ENCODE measurements at regions not wholly inside any gene's neighbourhood (a gene's known extent, or its start where the extent isn't known, plus 50 kb on each side); places are given as distances from the start of the nearest gene placed in this dataset.
A peak's percentile ranks its signal among the peaks of the same experiment; 100 is the strongest.
"Not testable (repeated sequence)": the region's sequence is repeated elsewhere in the genome, so short reads cannot be mapped to it uniquely, and the experiment has no call there.

DNA sequence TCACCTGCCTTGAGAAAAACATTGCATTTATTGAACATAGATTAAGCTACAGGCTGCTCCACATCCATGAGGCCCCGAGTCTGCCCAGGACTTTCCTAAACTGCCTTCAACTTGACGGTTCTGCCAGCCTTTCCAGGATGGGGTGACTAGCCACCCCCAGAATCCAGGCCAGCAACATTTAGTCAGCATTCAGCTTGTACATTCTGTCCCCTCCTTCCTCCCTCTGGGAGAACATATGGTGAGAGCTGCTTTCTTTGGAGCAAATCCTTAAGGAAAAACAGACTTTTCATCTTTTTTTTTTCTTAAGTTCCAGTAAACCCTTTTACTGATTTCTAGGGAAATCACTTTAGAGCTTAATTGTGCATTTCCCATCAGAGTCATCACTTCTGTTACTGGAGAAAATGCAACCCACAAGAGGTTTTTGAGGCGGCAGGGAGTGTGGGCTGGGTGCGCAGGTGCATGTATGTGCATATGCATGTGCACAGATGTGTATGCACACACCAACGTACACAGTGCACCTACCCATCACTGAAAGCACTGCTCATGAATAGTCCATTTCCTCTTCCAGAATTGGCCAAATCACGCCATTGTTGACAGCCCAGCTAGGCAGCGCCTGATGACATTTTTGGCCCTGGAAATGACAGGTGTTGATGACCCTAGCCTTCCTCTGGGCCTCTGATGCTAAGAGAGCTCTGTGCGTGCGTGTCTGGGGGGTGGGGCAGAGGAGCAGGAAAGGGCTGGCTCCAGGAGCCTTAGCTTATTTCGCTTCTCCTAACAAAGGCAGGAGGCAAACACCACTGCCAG lies 145.6 kb downstream of the HSD17B3 start:
- DNase-seq (ENCODE audit: low spot score) = no peak

- no peak for DNase-seq (ENCODE audit: low spot score)
These were observed 147.9 kb downstream of the HSD17B3 start for GRCh38 chr9:96154081-96154480.

DNA sequence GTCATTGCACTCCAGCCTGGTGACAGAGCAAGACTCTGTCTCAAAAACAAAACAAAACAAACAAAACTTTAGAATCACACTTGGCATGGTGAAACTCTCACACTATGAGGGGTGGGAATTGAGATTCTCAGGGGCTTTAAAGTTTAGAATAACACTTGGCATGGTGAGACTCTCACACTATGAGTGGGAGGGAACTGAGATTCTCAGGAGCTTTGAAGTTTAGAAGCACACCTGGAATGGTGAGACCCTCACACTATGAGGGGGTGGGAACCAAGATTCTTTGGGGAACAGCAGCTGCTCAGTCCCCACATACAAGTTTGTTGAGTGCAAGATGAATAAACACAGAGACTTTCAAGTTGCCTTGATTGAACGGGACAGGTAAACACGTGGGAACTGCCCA lies 149.4 kb downstream of the HSD17B3 start:
- DNase-seq (ENCODE audit: low spot score) = no peak

DNA sequence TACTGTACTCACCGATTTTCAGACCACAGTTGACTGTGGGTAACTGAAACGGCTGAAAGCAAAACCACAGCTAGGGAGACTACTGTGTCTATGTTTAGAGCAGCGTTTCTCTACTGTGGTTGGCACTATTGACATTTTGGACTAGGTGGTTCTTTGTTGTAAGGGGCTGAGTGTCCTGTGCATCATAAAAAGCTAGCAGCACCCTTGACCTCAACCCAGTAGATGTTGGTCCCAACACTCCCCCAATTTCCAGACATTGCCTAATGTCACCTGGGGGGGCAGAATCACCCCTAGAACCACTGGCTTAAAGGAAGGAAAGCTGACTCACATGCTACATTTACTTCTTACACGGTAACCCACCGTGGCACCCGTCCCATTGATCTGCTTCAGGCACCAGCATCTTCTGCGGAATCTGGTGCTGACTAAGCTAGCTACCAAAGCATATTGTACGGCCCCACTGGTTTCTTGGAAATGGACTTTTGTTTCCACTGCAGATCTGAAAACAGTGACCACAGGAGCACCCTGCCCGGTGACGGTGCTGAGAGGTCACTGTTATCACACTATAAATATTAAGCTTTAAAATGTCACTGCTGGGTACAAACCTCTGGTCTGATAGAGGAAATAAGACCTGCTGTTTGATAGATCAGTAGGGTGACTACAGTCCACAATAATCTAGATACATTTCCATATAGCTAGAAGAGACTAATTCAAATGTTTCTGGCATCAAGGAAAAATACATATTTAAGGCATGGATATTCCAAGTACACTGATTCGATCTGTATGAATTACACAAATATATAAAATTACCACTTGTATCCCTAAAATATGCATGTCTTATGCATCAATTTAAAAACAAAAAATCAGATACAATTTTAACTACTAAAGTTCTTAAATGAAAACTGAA lies 151.4 kb downstream of the HSD17B3 start:
- DNase-seq (ENCODE audit: low spot score) = peak; percentile 15

DNA sequence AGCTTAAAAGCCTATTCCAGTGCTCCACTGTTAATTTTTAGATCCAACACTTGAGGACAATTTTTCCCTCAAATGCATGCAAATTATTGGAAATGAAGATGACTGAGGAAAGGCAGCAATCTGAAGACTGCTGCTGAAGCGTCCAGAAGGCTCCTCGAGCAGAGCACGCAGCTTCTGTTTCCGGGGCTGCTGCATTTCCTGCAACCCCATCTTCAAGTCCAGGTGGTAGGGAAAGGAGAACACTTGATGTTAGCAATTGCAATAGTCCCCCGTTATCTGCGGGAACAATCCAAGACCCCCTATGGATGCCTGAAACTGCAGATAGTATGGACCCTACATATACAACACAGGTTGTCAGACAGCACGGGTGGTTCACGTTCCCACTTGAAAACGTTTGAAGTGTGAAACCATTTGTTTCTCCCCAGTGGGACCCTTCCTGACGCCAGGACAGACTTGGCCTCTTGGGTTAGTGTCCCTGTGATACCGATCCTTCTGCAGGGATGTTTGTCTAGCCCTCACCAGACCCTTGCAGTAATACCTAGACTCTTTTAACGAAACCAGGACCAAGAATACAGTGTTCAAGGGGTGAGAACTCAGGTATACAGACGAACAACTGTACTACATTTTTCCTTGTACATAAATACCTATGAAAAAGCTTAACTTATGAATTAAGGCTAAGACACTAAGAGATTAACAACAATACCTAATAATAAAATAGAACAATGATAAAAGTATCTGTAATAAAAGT lies 152.3 kb downstream of the HSD17B3 start:
- peak; percentile 5 for DNase-seq (ENCODE audit: low spot score)

- no peak for DNase-seq (ENCODE audit: low spot score)
These were observed 153.1 kb downstream of the HSD17B3 start for GRCh38 chr9:96148634-96149532.

GRCh38 chr9:96147029-96147428 lies 154.9 kb downstream of the HSD17B3 start:
- DNase-seq (ENCODE audit: low spot score) = not testable (repeated sequence)

GRCh38 chr9:96141666-96142065 lies 160.3 kb downstream of the HSD17B3 start:
- DNase-seq (ENCODE audit: low spot score) = no peak

DNA sequence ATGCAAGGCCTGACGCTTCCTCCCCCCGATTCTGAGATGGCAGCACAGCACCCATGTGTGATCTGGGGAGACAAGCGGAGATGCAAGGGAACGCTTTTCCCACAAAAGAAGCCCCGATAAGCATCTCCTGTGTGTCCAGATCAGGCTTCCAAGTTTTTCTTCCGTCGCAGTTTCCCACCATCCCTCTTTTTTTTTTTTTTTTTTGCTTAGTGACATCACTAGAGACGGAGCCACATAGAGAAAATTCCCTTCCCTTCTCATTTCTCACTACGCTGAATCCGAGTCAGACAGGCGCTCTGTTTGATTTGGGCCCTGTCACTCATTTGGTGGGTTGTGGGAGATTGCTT lies 160.9 kb downstream of the HSD17B3 start:
- DNase-seq (ENCODE audit: low spot score) = no peak

DNA sequence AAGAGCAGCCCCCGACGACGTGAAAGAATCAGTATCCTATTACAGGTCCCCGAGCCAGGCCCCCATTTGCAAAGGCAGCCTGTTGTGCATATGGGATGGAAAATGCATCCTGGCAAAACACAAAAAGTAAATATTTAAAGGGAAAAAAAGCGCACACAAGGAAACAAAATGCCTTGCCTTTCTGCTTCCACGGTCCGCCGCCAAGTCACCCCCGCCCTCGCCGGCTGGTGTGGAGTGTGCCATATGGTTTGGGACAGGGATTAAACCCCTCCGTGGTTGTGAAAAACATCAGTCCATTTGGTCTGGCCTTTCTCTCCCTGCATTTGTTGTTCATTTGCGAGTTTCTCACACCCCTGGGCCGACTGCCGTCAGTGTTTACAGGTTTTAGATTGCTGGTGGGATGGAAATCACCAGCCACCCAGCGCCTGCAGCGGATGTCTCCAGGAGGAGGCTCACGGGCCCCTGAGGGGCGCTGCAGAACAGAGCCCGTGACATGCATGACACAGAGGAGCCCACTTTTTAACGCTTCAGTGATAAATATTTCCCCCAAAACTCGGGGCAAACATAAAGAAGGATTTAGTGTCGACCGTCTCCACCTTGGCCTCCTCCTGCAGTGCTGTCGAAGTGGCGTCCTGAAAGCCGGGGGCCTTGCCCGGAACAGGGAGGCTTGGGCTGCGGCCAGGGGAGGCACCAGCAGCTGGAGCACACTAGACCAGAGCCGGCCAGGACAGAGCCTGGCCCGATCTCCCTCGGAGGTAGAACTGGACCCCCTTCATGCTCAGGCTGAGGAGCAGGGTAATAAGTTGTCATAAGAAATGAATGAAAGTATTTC lies 161.5 kb downstream of the HSD17B3 start:
- no peak for DNase-seq (ENCODE audit: low spot score)

DNA sequence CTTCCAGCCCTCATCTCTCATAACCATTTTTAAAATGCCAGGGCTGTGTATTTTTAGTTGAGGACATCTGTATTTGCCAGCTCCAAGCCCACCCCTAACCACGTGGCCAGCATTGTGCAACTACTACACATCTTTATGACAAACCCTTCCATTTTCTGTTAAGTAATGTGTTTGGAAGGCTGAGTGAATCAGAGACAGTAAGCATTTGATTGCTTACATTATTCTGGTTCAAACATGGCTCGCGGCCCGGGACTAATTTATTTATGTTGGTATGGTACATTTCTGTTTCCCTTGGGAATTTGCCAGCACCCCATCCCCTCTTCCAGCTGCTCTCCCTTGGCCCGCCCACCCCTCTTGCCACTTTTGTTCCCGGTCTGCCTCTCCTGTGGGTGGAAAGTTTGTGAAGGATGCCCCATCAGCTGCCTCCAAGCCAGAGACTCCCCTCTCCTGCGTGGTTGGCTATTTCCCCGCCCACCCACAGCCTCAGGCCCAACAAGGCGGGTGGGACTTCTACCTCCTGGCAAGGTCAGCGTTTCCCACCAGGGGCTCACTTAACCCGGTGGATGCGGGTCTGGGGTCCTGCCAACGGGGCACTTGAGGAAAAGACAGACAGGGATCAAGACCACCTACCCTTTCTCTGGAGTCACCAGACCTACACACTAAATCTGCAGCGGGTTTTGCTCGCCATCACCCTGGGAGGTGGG lies 162.2 kb downstream of the HSD17B3 start:
- DNase-seq (ENCODE audit: low spot score) = no peak

DNA sequence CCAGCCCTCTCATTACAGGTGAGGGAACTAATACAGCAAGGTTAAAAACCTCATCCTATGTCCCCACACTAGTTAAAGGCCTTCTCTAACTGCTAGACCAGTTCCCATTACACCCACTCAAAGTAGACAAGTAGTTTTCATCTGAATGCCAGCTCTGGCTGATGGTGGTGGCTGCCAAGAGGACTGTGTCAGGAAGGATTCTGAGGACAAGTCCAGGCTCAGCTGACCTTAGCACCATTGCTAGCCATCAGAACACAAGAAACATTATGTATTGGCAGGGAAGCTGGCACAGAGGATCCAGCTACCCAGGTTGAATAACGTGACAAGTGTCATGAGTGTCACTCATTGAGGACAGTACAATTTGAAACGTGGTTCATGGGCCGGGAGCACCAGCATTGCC lies 163.4 kb downstream of the HSD17B3 start:
- DNase-seq (ENCODE audit: low spot score) = no peak

GRCh38 chr9:96137671-96138429 lies 164.1 kb downstream of the HSD17B3 start:
- DNase-seq (ENCODE audit: low spot score) = no peak

- DNase-seq (ENCODE audit: low spot score) = no peak
These were observed 164.8 kb downstream of the HSD17B3 start for GRCh38 chr9:96136992-96137670.

DNA sequence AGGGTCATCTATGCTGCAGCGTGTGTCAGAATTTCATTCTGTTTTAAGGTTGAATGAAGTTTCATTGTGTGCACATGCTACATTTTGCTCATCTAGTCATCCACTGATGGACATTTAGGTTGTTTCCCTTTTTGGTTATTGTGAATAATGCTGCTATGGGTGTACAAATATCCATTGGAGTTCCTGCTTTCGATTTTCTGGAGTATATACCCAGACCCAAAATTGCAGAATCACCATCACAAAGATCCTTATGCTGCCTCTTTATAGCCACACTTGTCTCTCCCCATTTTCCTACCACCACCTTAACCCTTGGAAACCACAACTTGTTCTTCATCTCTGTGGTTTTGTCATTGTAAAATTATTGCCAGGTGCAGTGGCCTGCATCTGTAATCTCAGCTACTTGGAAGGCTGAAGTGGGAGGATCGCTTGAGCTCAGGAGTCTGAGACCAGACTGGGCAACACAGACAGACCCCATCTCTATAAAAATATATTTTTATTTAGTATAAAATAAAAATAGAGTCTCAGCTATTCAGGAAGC lies 166.2 kb downstream of the HSD17B3 start:
- no peak for DNase-seq (ENCODE audit: low spot score)

- DNase-seq (ENCODE audit: low spot score) = no peak
These were observed 166.8 kb downstream of the HSD17B3 start for GRCh38 chr9:96135076-96135752.

- no peak for DNase-seq (ENCODE audit: low spot score)
These were observed 168.5 kb downstream of the HSD17B3 start for GRCh38 chr9:96133321-96134021.
